PFSK-1 (cell line): ENCODE measurements at regions not wholly inside any gene's neighbourhood (a gene's known extent, or its start where the extent isn't known, plus 50 kb on each side); places are given as distances from the start of the nearest gene placed in this dataset.

Experiments used
- FOXP2 ChIP-seq: optimal IDR thresholded peaks from 2 replicates; pipeline ENCODE3; 2011; ENCODE audit warnings: borderline replicate concordance, control low read depth, inconsistent platforms; ENCODE audit not compliant: insufficient read depth; ENCODE audit errors: extremely low read length, extremely low read depth
- POLR2AphosphoS5 ChIP-seq: IDR thresholded peaks from 2 replicates; pipeline ENCODE4 v1.6.1; 2012; ENCODE audit warnings: low read depth, mild to moderate bottlenecking, control low read depth, low read length, moderate library complexity
- SIN3A ChIP-seq: IDR thresholded peaks from 2 replicates; pipeline ENCODE4 v1.6.1; 2012; ENCODE audit warnings: mild to moderate bottlenecking, low read length, moderate library complexity, borderline replicate concordance; ENCODE audit not compliant: insufficient read depth
- TAF1 ChIP-seq: IDR thresholded peaks from 2 replicates; pipeline ENCODE4 v1.6.1; 2012; ENCODE audit warnings: low read length, control low read depth, borderline replicate concordance; ENCODE audit not compliant: insufficient read depth
- TF ChIP-seq, protein P1 (sequence below), 2 experiments: IDR thresholded peaks; 2 replicates each; pipeline versions ENCODE4 v1.6.1 to v1.8.0; 2011 to 2012; ENCODE audit warnings: low read depth in 2 of 2, low read length in 2 of 2, control low read depth in 1 of 2, inconsistent platforms in 1 of 2, mild to moderate bottlenecking in 1 of 2, moderate library complexity in 1 of 2; ENCODE audit not compliant: insufficient read depth in 1 of 2

- TF ChIP-seq, protein P1, sequence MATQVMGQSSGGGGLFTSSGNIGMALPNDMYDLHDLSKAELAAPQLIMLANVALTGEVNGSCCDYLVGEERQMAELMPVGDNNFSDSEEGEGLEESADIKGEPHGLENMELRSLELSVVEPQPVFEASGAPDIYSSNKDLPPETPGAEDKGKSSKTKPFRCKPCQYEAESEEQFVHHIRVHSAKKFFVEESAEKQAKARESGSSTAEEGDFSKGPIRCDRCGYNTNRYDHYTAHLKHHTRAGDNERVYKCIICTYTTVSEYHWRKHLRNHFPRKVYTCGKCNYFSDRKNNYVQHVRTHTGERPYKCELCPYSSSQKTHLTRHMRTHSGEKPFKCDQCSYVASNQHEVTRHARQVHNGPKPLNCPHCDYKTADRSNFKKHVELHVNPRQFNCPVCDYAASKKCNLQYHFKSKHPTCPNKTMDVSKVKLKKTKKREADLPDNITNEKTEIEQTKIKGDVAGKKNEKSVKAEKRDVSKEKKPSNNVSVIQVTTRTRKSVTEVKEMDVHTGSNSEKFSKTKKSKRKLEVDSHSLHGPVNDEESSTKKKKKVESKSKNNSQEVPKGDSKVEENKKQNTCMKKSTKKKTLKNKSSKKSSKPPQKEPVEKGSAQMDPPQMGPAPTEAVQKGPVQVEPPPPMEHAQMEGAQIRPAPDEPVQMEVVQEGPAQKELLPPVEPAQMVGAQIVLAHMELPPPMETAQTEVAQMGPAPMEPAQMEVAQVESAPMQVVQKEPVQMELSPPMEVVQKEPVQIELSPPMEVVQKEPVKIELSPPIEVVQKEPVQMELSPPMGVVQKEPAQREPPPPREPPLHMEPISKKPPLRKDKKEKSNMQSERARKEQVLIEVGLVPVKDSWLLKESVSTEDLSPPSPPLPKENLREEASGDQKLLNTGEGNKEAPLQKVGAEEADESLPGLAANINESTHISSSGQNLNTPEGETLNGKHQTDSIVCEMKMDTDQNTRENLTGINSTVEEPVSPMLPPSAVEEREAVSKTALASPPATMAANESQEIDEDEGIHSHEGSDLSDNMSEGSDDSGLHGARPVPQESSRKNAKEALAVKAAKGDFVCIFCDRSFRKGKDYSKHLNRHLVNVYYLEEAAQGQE (IDR thresholded peaks at IDR 0.05; ENCODE audit: insufficient read depth in 1 of 2, low read depth in 2 of 2, low read length in 2 of 2): no peak
Observed at GRCh38 chr2:193461431-193461934, 1266.8 kb upstream of the TMEFF2 start.

- TF ChIP-seq SIN3A: no peak
- no peak for TF ChIP-seq POLR2AphosphoS5
- TF ChIP-seq, protein P1 (IDR thresholded peaks at IDR 0.05; ENCODE audit: insufficient read depth in 1 of 2, low read depth in 2 of 2, low read length in 2 of 2): no peak
- no peak for TF ChIP-seq TAF1
- TF ChIP-seq FOXP2: no peak
Observed at GRCh38 chr2:193446967-193447366, 1252.2 kb upstream of the TMEFF2 start.

DNA sequence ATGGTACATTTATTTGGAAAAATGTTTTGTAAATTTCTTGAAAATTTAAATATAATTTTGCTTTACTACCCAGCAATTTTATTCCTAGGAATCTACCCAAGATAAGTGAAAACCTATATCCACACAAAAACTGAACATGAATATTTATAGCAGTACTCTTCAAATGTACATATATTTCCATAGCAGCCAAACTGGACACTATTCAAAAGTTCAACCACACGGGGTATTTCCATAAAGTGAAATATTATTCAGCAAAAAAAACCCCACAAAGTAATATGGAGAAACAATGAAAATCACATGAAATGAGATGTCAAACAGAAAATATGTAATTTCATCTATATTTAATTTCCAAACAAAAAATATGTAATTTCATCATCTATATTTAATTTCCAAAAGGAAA lies 1247.6 kb upstream of the TMEFF2 start:
- TF ChIP-seq POLR2AphosphoS5 (no peak), TAF1 (no peak), SIN3A (no peak), FOXP2 (no peak)
- TF ChIP-seq, protein P1 (IDR thresholded peaks at IDR 0.05; ENCODE audit: insufficient read depth in 1 of 2, low read depth in 2 of 2, low read length in 2 of 2): no peak

GRCh38 chr2:193428336-193428818 lies 1233.6 kb upstream of the TMEFF2 start:
- TF ChIP-seq TAF1 (no peak), FOXP2 (no peak), POLR2AphosphoS5 (no peak), SIN3A (no peak)
- TF ChIP-seq, protein P1 (IDR thresholded peaks at IDR 0.05; ENCODE audit: insufficient read depth in 1 of 2, low read depth in 2 of 2, low read length in 2 of 2): no peak

DNA sequence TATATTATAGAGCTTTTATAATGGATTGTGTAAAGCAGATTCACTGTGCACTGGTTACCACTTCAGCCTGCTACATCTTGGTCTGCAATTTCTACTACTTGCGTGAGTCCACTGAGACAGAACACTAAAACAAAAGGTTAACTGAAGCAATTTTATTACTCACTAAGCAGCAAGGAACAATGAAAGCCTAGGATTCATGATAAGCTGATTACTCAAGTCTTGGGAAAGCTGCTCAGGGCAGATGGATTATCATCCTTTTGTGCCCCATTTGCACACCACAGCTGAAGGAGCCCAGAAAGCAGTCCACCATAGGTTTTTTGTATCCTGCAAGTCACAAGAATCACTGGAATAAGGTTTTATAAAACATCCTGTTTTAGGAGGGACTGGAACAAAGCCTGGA lies 1215.2 kb upstream of the TMEFF2 start:
- TF ChIP-seq, protein P1 (IDR thresholded peaks at IDR 0.05; ENCODE audit: insufficient read depth in 1 of 2, low read depth in 2 of 2, low read length in 2 of 2): no peak
- TF ChIP-seq TAF1: no peak
- no peak for TF ChIP-seq FOXP2
- no peak for TF ChIP-seq SIN3A
- TF ChIP-seq POLR2AphosphoS5: no peak
